Stimulated activated CD8-positive, alpha-beta memory T cell treated with anti-CD3 and anti-CD28 coated beads, Interleukin-15, amount 100 ng/mL, for 48 hours (primary cell): ENCODE measurements at regions not wholly inside any gene's neighbourhood (a gene's known extent, or its start where the extent isn't known, plus 50 kb on each side); places are given as distances from the start of the nearest gene placed in this dataset.

Experiments
- DNase-seq, 2 donors: peaks; one replicate each; pipeline ENCODE4 v3.0.0-alpha.2; 2020; ENCODE audit warnings: low read depth in 2 of 2

DNA sequence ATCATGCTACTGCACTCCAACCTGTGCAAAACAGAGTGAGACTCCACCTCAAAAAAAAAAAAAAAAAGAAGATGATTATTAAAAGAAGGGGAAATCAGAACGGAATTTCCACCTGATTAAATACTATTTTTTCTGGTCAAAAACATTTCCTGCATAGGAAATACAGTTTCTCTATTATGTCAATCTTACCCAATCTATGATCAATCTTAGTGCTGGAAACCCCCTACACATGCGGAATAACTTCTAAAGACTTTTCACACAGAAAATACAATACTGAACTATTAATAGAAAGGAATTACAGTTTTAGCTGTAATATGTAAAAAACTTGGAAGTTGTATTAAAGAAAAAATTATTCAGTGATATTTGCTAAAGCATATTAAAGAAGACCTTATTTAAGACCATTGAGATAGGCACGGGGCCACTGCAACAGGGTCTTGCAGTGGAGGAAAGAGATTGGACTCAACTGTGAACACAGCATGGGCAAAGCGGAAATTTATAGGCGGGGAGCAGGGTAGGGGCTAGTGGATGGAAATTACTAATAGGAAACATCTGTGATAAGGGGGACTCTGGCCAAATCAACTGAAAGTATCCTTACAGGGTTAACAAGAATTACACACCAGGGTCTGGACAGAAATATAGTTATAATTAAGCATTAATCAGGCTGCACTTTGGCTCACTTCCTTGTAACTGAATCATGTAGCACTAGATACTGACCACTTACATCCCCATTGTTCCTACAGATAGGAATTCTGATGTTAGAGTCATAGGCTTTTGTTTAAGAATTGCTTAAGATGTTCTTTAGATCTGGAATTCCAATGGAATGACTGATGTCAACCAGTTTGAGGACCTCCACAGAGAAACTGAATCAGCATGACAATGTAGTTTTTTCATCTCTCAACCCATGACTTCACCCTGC is 411.5 kb upstream of the DDI1 start:
- no peak for DNase-seq

DNA sequence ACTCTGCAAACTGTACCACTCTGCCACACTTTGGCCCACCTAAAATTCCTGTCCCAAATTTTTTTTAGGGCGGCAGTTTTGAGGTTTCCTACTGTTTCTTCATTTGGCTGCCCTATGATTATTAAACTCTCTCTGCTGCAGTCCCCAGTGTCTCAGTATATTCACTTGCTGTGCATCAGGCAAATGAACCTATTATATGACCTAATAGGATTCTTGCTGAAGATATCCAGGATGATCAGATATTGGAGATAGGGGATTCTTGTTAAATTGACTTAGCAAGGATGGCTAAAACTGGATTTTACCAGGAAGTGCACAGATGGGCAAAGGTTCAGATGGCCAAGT is 410.8 kb upstream of the DDI1 start:
- DNase-seq, result no peak

GRCh38 chr11:103628121-103628520 is 408.3 kb upstream of the DDI1 start:
- no peak for DNase-seq

DNA sequence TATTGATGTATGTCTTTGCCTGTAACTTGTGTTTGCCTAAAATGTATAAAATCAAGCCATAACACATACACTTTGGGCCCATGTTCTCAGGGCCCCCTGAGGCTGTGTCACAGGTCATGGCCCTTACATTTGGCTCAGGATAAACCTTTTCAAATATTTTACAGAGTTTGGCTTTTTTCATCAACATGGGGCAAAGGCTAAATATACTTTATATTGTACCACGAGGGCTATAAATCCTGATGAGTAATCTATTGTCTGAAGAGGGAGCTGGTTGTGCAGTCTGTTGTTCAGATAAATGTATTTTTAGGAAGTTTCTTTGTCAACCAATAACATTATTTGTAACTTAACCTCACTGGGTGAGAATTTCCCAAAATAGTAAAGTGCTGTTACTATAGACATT is 404.6 kb upstream of the DDI1 start:
- DNase-seq, result no peak

DNA sequence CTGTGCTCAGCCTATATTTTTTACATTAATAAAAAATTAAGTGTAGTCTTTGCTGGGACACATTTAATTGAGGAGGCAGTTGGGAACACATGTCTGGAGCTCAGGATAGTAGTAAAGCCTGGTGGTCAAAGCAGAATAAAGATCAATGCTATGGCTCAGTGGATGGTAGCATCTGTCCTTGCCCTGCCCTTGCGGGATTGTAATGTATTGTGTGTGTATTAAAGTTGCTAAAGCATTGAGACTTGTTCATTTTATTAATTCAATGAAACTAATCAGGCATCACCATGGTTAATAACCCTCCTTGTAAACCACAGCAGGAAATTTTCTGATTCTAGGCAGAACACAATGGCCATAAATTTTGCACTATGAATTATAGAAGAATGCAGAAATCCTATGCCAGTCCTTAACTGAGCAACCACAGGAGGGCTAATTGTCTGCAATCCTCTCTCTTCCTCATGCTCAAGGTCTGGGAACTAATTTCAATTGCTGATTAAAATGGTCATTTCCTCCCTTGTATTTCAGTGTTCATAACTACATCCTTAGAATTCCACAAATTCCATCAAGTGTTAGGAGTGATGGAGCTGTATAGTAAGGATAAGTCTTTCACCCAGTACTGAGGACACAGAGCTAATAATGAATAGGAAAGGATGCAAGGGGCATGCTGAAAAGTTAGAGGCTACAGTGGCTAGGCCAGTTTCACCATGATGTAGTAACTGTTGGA is 403.2 kb upstream of the DDI1 start:
- DNase-seq, result no peak

DNA sequence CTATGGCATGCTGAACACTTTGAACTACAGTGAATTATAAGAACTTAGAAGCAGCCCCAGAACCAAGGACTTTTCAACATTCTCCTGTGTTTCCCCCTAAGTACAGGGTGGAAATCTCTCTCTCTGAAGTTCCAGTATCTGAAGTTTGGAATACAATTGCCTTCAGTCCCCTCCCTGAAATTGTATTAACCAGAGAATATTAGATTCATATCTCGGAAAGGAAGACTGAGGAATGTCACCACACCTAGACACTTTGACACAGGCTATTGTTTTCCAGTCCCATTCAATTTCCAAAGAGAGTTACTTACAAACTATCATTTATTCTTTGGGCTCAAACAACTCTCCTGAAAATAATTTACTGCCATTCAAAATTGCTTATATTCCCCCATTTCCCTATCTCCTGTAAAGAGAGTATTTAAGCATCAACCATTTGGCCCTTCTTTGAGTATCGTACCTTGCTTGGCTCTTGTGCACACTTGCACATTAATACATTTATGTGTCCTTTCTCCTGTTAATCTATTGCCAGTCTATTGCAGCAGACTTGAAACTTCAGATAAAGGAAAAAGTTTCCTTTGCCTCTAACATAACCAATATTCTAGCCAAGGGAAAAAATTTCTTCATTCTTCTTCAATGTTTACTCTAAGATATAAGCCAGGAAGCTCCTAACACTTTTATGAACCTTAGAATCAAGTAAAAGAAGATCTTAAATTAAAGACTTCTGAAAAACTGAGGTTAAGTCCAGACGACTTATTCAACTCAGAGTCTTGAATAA is 402.4 kb upstream of the DDI1 start:
- DNase-seq, result no peak

- DNase-seq, result no peak
These were observed 400.2 kb upstream of the DDI1 start for GRCh38 chr11:103636232-103636631.

- DNase-seq, result no peak
These were observed 399.1 kb upstream of the DDI1 start for GRCh38 chr11:103637295-103637694.

DNA sequence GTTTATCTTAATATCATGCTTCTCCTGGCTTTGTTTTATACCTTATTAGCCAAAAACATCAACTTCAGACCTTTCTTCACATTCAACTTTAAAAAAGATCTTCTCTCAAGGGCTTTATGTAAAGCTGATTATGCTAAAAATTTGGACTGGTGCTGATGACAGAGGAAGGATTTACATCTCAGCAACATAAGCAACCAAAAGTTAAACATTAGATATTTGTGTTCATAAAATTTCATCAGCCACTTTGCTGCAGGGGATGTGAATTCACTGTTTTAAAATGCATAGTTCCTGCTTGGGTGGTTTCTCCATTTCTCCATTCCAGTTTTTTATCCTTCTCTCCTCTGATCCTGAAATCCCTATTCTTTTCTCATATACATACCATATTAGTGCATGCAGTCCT is 398.6 kb upstream of the DDI1 start:
- DNase-seq, result no peak

DNA sequence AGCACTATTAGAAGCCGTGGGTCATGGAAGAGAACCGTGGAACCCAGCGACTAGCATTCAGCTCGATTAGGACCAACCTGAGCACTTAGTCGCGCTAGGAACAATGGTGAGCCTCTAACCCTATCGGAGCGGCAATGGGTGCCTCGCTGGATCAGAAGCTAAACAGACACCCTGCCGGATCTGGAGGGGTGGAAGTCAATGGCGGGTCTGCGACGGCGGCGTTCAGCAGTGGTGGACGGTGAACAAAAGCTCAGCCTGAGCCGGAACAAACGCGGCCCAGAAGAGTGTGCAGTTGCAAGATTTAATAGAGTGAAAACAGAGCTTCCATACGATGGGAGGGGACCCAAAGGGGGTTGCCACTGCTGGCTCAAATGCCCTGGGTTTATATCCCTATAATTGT is 391.8 kb upstream of the DDI1 start:
- no peak for DNase-seq

GRCh38 chr11:103648054-103648453 is 388.4 kb upstream of the DDI1 start:
- DNase-seq, result no peak

- DNase-seq, result no peak
These were observed 387.6 kb upstream of the DDI1 start for GRCh38 chr11:103648670-103649400.

DNA sequence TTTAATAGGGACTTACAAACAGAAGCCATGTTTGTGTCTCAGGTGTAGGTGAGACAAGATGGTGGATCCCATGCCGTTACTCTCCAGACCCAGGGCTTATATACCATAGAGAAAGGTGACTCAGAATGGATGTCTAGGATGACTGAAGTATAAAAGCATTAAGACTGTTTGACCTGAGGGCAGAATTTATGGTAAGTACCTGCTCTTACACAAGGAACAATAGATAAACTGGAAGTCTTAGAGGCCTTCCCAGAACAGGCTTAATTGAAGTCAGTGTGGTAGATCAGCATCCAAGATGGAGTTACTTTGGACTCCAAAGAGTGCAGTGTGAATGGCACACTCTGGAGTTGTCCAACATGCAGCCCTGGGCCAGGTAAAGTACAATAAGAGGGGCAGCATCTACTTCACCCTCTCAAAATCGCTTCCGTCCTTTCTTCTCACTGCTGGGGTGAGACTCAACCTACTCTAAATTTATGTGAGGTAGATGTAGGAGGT is 387.0 kb upstream of the DDI1 start:
- no peak for DNase-seq

GRCh38 chr11:103650330-103650729 is 386.1 kb upstream of the DDI1 start:
- no peak for DNase-seq

DNA sequence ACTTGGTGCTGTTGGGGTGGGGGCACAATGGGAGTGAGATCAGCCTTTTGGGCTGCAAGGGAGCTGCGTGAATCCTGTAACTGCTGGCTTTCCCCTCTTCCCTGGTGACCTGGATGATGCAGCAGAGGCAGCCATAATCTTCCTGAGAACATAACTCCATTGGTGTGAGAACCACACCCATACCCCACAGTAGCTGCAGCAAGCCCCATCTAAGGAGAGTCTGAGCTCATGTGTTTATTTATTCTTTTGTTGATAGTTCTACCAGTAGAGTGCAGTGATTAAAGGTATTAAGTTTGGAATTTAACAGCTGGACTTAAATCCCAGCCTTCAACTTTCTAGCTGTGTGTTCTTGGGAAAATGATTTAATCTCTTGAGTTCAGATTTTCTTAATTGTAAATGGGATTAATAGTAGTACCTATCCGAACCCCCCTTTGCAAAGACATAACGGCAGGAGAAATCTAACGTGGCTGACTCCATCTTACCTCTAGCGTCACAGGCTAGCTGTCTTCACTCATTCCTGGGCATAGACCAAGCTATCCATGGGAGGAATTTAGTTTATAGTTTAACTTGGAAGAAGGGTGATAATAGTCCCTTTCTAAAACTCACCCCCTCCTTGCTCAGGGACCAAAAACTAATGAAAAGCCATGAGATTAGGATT is 385.0 kb upstream of the DDI1 start:
- DNase-seq, result no peak

DNA sequence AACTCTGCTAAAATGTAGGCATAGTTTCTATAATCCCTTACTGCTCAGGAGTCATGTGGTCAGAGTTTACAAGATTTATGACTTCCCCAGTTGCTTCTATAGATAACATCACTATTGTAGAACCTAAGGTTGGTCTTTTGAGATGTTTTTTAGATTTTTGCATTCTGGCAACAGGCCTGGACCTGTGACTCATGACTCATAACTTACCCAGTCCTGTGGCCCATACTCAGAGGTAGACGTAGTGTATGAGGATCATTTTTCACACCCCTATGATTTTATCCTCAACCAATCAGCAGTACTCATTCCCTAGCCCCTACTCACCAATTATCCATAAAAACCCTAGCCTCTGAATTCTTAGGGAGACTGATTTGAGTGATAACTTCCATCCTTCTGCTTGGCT is 384.4 kb upstream of the DDI1 start:
- DNase-seq, result no peak

- no peak for DNase-seq
These were observed 380.1 kb upstream of the DDI1 start for GRCh38 chr11:103656382-103656781.

DNA sequence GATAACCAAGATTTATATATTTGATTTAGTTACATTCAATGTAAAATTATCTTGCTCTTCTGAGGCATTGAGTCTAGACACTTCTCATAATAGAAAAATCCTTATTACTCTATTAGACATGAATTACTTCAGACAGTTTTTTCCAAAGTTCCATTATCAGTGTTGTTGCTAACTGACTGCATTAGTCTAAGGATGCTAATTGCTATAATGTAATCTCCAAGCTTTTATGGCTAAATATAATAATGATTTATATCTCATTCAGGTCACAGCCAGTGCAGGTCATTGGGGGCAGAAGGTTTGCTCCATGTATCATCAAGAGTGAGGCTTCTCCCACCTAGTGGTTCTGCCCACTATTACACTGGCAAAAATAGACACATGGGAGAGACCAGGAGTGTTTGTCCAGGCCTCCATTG is 377.2 kb upstream of the DDI1 start:
- no peak for DNase-seq

- no peak for DNase-seq
These were observed 376.7 kb upstream of the DDI1 start for GRCh38 chr11:103659743-103660142.

- DNase-seq, result no peak
These were observed 375.3 kb upstream of the DDI1 start for GRCh38 chr11:103661185-103661584.

DNA sequence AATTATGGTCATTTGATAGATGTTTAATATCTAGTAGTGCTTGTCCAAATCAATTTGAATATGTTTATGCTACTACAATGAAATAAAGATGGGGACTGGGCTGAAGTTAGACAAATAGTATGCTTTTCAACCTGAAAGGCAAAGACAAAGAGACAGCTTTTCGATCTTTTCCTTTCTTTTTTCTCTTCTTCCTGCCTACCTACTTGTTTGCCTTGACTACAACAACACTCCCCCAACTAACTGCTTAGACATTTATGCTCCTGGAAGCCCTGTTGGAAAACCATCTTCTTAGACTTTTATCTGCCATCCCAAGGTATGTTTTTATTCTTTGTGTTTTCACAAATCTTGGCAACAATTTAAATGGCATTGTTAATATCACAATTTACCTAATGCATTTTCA is 374.4 kb upstream of the DDI1 start:
- no peak for DNase-seq
